SH-SY5Y (cell line): ENCODE measurements at regions not wholly inside any gene's neighbourhood (a gene's known extent, or its start where the extent isn't known, plus 50 kb on each side); places are given as distances from the start of the nearest gene placed in this dataset.

Experiments
- GATA2 ChIP-seq: IDR thresholded peaks from 2 replicates; pipeline ENCODE4 v1.6.1; 2011; ENCODE audit warnings: mild to moderate bottlenecking, low read depth, low read length
- GATA3 ChIP-seq: IDR thresholded peaks from 2 replicates; pipeline ENCODE4 v1.6.1; 2011; ENCODE audit warnings: low read depth, mild to moderate bottlenecking, low read length, moderate library complexity

DNA sequence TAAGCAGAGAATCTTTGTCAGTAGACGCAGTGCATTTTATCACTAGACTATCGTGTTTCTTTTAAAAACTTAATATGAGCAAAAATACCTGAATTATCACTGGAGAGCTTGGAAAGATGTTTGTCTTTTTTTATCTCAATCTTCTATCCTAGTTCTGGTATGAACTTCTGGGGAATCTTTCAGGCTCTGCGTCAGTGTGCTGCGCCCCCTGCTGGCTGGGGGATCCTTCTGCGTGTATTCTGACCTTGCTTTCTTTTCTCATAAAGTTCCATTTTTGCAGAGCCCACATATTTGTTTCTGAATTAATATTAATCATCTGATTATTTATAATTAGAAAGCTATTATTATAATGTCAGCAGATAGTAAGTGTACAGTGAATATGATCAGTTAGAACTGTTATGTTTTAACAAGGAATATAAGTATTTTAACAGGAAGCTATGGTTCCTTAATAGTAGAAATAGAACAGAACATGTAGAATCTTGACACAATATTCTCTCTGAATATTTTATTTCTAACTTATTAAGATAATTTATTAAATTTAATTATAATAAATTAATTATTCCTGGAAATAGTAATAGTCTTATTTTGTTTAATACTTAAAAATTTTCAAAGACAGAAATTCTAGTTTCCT is 945.0 kb upstream of the CRIM1 start:
- TF ChIP-seq GATA2: no peak
- no peak for TF ChIP-seq GATA3
